HTR-8/SVneo (cell line): ENCODE measurements at regions not wholly inside any gene's neighbourhood (a gene's known extent, or its start where the extent isn't known, plus 50 kb on each side); places are given as distances from the start of the nearest gene placed in this dataset.

Experiments used
- DNase-seq: peaks from one replicate; pipeline ENCODE4 v3.0.0; 2011; ENCODE audit warnings: low spot score, mixed read lengths; ENCODE audit not compliant: insufficient read length
- FAIRE-seq: peaks from 2 replicates; lab custom pipeline; 2011; peaks lifted over from hg19 to GRCh38; lab: Jason Lieb, UNC

DNA sequence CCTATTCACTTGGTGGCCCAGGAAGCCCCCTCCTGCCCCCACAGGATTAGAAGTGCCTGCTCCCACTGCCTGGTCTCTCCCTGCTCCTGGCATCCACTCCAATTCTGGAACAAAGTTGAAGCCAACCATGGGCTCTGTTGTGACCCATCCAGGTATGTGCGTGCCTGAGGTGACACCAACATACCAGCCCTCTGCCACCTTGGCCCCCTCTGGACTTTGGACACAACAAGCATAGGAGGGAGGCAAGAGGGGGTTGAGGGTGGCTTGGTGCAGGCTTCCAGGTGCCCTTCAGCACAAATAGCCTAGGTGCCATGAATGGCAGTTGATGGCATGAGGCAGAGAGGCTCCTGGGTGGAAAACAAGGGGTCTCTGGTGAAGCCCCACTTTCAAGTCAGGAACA, 600.9 kb downstream of the SI start:
- FAIRE-seq = no peak
- DNase-seq = no peak

DNA sequence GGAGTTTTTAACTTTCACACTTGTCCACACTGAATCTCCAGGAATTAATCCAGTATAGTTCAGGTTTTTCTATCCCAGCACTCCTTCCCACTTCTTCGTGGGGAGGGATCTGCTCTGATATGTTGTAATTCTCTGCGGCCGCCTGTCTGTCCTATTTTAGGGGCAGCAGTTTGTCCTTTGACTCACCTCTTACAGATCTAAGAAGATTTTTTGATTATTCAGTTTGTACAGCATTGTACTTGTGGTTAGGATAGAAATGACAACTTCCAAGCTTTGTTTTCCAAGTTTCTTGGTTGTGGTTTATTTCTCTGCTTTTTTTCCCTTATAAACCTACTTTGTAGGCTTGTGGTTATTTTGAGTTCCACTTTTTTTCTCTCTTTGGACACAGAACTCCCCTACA, 601.7 kb downstream of the SI start:
- no peak for DNase-seq
- no peak for FAIRE-seq

DNA sequence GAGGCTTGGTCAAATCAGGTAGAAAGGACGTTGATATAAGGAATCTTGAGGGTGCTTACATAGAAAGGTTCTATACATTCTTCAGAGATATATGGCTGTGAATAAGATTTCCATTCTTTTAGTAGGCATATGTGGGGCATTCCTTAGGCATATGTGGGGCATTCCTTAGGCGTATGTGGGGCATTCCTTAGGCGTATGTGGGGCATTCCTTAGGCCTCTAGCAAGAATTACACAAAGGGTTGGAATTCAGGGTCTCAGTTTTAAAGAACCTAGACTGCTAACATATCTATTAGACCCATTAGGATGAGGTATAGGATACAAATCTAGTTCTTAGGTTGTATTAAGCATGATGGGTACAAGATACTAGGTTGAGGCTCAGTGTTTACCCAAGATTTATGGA, 607.8 kb downstream of the SI start:
- no peak for DNase-seq
- no peak for FAIRE-seq

DNA sequence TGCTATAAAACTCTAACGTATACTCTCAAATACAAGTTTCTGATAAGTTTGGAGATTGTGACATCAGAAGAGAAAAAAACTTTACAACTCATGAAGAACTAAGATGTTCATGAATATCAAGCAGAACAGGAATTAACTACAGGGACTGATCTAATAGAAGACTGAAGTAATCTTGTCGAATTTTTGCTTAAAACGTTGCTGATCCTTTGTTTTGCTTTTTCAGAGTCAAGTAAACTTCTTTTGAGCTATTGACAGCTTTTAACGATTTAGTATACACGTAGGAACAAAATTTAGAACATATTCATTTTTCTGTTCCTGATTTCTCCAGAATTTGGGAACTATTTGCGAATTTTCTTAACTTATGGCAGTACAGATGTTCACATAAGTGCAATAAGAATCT, 610.2 kb downstream of the SI start:
- FAIRE-seq = no peak
- no peak for DNase-seq

DNA sequence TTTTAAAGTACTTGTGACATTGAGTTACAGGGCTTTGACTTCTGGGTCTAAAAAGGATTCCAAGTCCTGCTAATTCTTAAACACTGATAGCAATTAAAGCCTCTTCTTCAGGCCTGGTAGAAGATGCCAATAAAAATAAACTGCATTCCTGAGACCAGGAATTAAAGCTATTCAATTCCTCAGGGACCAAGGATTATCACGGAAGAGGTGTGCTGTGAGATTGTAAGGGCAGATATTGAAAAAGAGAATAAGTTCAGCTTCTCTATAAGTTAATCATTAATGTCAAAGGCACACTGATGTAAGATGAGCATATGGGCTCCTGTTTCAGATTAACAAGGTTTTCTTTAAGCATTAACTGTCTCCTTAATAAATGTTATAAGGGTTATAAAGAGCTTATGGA, 611.3 kb downstream of the SI start:
- DNase-seq (no peak), FAIRE-seq (no peak)

DNA sequence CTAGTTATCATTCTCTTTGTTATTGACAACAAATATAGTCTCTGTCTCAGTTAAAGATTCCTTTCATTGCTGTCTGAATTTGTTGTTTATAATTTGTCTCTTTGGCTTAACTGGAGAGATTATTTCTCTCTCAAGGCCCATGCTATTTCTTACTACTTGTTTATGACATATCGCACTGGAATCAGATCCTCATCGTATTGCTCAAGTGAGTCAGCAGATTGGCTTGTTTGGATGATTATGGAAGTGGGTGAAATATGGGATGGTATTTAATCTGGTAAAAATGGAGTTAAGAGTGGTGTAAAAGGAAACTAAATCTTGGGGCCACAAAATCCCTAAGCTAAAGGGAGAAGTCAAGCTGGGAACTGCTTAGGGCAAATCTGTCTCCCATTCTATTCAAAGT, 613.1 kb downstream of the SI start:
- FAIRE-seq = peak; percentile 63
- DNase-seq = peak; percentile 50

DNA sequence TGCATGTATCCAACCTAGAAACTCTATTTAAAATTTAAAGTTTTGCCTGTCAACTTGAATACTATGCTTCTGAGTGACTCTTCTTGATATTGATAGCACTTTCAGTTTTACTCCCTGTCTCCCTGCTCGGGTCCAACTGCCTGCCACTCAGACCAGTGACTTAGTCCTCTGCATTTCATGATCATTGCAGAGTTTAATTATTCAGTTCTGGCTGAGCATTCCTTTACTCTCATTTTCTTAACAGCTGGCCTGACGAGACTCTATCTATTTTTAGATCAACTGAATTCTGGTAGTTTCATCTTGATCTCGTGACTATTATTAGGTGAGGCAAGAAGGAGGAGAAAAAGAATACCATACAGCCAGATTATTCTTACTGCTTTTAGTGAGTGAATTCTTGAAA, 617.4 kb downstream of the SI start:
- FAIRE-seq = no peak
- DNase-seq = no peak

DNA sequence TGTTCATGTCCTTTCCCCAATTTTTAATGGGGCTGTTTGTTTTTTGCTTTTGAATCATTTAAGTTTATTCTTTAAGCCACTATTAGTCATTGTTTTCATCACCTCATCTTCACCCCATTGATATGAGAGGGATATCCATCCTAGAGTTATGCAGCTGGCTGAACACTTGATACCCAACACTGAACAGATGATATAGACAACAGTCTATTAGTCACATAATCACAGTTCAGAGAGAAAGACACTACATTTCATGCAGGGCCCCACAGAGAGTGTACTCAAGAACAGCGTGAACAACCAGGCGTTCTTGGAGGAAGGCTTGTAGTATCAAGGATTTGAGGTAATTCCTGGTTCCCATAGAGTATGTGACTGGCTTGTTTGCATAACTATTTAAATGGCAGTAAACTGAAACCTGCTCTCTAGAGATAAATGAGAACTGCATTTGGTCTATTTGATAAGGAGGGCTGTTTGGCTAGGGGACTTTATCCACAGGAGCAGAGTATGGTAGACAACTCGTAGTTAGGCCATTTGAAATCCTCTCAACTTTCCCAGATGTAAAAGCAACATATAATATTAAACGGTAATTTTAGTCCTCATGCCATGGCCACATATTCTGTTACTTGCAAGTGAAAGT, 618.7 kb downstream of the SI start:
- DNase-seq (peak; percentile 27), FAIRE-seq (peak; percentile 38)

DNA sequence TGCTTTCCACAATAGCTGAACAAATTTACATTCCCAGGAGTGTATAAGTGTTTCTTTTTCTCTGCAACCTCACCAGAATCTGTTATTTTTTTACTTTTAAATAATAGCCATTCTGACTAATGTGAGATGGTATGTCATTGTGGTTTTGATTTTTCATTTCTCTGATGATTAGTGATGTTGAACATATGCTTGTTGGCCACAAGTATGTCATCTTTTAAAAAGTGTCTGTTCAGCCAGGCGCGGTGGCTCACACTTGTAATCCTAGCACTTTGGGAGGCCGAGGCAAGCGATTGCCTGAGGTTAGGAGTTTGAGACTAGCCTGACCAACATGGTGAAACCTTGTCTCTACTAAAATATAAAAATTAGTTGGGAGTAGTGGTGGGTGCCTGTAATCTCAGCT, 619.3 kb downstream of the SI start:
- FAIRE-seq (no peak), DNase-seq (no peak)

DNA sequence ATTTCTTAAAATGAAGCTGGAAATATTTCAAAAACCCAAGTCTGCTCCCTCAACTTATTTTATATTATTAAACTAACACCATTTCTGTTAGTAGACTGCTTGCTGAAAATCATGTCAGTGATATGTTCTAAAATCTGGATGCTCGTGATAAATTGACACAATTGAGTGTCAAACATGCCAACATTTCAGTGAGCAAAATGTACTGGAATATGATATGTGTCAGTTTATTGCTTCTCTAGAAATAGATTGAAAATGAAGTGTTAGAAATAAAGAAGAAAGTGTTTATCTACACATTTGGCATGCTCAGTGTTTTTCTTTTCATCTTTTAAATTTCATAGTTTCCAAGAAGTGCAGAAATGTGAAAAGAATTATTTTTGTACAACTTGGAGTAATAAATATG, 624.6 kb downstream of the SI start:
- FAIRE-seq (no peak), DNase-seq (no peak)

DNA sequence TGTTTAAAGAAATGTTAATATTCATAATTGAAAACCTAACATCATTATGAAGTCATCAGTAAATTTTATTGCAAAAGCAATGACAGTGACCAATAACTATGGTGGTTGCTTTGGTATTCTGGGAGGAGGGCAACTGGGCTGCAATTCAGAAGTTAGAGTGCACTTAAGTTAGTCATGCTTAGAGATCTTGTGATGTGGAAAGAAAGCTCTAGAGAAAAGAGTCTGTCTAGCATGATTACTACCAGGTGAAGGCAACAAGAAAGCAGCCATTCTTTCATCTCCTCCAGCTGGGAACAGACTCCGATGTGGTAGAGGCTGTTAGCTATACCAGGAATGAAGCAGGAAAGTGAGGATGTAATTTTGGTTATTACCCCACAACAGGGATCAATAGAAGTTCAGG, 625.6 kb downstream of the SI start:
- DNase-seq (no peak), FAIRE-seq (no peak)

DNA sequence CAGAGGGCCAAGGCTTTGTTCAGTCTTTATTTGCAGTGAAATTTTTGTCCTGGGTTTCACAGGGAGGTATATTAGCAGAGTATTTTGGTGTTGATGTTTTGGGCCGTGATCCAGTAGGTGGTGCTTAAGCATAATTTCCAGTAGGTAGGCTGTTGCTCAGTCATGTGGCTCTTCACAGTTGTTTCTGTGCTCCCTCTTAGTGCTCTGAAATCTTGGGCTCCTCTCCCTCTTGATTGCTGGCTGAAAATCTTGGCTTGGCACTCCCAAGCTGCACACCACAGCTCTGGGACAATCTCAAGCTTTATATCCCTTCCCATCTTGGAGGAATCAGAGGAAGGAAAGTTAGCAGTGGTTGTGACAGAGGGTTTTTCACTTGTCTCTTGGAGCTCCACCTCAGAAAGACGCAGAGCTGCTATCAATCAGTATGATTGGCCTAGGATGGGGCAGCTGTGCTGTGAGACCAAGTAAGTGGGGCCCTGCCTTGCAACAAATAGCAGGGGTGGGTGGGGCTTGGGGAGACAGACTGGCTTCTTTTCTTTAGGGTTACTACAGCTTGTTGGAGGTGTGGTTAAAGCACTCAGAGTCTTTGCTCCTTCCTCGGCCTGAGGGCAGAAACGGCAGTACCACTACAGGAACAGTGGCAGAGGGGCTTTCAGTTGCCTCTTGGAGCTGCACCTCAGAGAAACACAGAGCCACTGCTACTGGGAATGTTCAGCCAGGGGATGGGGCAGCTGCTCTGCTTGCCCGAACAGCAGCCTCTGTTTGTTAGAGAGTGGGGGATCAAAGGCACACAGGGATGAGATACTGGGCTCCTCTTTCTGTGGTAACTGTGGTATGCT, 627.0 kb downstream of the SI start:
- peak; percentile 26 for DNase-seq
- FAIRE-seq = no peak

DNA sequence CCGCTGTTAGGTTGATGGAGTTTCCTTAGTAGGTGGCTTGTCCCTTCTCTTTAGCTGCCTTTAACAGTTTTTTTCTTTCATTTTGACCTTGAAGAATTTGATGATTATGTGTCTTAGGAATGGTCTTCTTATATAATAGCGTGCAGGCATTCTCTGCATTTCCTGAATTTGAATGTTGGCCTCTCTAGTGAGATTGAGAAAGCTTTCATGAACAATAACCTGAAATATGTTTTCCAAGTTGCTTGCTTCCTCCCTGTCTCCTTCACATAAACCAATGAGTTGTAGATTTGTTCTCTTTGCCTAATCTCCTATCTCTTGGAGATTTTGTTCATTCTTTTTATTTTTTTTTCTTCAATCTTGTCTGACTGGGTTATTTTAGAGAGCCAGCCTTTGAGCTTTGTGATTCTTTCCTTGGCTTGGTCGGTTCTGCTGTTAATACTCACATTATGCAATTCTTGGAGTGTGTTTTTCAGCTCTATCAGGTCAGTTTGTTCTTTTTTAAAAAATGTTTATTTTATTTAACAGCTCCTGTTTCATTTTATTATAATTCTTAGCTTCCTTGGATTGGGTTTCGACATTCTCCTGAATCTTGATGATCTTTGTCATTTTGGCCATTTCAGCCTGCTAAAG, 627.9 kb downstream of the SI start:
- no peak for DNase-seq
- no peak for FAIRE-seq

DNA sequence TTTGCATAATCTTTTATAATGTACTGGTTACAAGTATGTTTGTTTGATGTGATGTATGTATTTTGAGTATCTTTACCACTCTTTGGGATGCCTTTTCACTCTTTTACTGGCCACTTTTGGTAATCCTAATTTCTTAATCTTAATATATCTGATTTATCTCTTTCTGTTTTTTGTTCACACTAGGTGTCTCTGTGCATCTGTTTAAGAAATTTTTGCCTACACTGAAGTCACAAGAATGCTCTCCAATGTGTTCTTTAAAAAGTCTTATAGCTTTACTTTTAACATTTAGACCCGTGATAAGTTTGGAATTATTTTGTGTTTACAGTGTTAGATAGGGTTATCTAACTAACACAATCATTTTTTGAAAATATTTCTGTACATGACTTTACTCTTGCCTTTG, 659.1 kb downstream of the SI start:
- FAIRE-seq = no peak

DNA sequence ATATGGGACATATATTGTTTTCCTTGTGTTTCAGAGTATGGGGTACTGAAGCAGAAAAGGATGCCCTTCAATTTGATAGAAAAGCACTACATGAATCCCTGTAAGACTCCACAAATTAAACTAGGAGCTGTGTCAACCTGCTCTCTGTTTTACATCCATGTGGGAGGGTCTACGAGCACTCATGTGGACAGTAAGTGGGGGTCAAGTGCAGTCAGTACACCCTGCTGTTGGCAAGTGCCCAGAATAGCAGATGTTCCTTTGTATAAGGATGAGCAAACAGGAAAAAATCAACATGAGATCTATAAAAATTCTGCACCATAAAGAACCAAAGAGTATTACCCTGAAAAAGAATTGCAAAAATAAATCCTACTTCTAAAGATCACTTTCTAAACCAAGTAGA, 659.9 kb downstream of the SI start:
- DNase-seq (no peak), FAIRE-seq (no peak)

More for the DNA sequence above, 659.1 kb downstream of the SI start:
- DNase-seq = no peak

DNA sequence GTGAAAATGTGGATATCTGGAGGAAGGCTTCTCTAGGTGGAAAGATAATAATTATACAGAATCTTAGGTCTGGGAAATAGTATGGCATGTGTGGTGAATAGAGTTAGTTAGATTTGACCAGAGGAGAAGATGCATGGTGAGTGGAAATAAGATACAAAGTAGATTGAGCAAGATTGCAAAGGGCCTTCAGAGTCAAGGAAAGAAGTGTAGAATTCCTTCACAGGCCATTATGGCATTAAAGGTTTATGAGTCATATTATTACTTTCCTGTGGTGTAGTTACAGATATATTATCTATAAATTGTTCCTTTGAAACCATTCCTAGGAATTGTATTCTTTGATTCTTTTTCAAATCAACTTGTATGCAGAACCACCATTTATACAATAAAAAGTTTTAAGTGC, 660.3 kb downstream of the SI start:
- no peak for DNase-seq
- no peak for FAIRE-seq

DNA sequence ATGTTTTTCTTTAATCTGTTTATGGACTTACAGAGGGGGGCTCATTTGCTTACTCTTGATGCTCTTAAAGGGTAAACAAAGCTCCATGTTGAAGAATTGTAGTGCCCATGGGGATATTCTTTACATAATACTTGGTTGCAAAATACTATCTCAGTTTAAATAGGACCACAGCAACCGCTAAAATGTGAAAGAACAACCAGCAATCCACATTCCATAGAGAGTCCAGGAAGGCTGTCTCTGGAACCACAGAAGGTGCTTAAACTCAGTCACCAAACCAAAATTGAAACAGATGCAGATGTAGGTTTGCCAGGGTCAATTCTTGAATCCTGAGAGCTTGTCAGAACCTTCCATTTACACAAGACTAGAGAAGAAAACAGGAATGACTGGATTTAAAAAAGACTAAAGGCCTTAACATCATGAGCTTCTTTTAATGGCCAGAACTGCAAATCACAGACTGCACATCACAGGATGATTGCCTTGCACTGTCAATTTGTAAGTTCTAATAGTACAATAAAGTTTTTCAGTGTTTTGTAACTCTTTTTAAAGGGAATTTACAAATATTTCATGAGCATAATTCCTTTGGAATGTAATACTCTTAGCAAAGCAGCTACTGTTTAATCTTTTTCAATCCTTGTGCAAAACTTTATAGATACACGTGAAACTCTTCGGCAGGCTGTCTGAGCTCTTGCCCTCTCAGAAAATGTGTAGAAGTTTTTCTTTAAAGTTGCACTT, 661.6 kb downstream of the SI start:
- FAIRE-seq (no peak), DNase-seq (no peak)

DNA sequence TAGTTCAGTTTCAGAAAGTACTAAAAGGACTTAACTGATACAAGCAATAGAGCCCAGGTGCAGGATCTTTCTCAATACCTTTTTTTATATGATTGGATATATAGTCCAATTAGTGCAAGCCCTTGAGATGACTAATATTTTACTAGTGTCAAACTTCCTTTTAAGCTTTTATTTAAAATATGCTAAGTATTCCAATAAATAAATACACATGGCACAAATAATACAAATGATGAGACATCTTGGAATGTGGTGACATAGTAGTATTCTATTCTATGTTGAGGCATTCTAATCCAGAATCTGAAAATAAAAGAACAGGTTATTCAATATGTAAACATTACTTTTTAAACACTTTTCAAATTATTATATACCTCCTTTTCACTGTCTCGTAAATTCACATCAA, 670.0 kb downstream of the SI start:
- FAIRE-seq = no peak
- DNase-seq = no peak

DNA sequence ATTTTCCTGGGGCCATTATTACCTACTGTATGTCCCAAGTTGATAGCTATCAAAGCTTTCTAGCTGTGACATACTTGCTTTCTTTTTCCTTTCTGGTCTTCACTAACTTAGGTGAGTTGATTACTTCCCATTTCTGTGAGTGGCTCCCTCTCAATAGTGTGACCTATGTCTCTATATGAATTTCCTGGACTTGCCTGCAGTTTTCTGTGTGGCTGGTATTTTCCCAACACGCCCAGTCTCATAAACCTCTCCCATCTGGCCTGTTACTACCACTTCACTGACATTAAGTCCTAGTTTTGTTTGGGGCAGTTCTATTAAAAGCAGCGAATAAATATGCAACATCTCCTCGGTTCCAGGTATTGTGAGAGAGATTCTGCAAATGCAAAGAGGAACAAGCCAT, 671.2 kb downstream of the SI start:
- DNase-seq = no peak
- FAIRE-seq = no peak

DNA sequence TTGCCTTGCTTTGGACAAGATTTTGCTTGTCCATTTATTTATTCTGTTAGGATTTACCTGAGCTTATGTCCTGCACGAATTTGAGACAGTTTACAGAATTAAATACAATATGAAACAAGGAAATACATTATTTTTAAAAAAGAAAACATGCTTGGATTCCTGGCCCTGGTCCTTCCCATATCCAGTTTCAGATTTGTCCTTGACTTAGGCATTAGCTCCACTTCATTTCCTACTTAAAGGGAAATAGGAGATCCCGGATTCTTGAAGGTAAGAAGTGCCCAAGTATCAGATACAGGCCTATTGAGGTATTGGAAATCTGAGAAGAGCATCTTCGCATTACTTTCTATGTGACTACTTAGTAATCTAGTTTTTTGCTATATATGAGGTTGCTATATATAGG, 672.0 kb downstream of the SI start:
- DNase-seq (no peak), FAIRE-seq (no peak)

DNA sequence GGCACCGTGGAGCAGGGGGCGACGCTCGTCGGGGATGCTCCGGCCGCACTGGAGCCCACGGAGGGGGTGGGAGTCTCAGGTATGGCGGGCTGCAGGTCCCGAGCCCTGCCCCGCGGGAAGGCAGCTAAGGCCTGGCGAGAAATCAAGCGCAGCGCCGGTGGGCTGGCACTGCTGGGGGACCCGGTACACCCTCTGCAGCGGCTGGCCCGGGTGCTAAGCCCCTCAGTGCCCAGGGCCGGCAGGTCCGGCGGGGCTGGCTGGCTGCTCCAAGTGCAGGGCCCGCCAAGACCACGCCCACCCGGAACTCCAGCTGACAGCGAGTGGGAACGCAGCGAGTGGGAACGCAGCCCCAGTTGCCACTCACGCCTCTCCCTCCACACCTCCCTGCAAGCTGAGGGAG, 676.4 kb downstream of the SI start:
- FAIRE-seq = no peak
- no peak for DNase-seq
